HEK293 (cell line): ENCODE measurements at regions not wholly inside any gene's neighbourhood (a gene's known extent, or its start where the extent isn't known, plus 50 kb on each side); places are given as distances from the start of the nearest gene placed in this dataset.

Experiments used
- MYNN ChIP-seq: fragments of 450-650 bp; formaldehyde crosslinking; IDR thresholded peaks from 2 replicates; pipeline ENCODE4 v1.5.1; 2016; ENCODE audit warnings: missing biosample characterization, missing genetic modification characterization, borderline replicate concordance
- MZF1 ChIP-seq: fragments of 450-650 bp; formaldehyde crosslinking; IDR thresholded peaks from 2 replicates; pipeline ENCODE4 v1.5.1; 2017; ENCODE audit warnings: missing biosample characterization, missing genetic modification characterization, borderline replicate concordance
- SCRT1 ChIP-seq: fragments of 450-650 bp; formaldehyde crosslinking; IDR thresholded peaks from 2 replicates; pipeline ENCODE4 v1.5.1; 2016; ENCODE audit warnings: missing biosample characterization, missing genetic modification characterization, borderline replicate concordance
- SP2 ChIP-seq: fragments of 450-650 bp; formaldehyde crosslinking; IDR thresholded peaks from 2 replicates; pipeline ENCODE4 v1.5.1; 2016; ENCODE audit warnings: missing biosample characterization, missing genetic modification characterization
- ZFP41 ChIP-seq: fragments of 450-650 bp; formaldehyde crosslinking; IDR thresholded peaks from 2 replicates; pipeline ENCODE4 v1.5.1; 2016; ENCODE audit warnings: missing biosample characterization, missing genetic modification characterization, borderline replicate concordance
- ZNF292 ChIP-seq: fragments of 450-650 bp; formaldehyde crosslinking; IDR thresholded peaks from 2 replicates; pipeline ENCODE4 v1.5.1; 2016; ENCODE audit warnings: low read depth, missing biosample characterization, missing genetic modification characterization, borderline replicate concordance
- ZNF404 ChIP-seq: fragments of 450-650 bp; formaldehyde crosslinking; IDR thresholded peaks from 2 replicates; pipeline ENCODE4 v1.5.1; 2017; ENCODE audit warnings: missing biosample characterization, missing genetic modification characterization
- ZNF621 ChIP-seq: fragments of 450-650 bp; formaldehyde crosslinking; IDR thresholded peaks from 2 replicates; pipeline ENCODE4 v1.5.1; 2017; ENCODE audit warnings: missing biosample characterization, missing genetic modification characterization
- ZNF626 ChIP-seq: fragments of 450-650 bp; sonication (Bioruptor Pico); formaldehyde crosslinking; IDR thresholded peaks from 2 replicates; pipeline ENCODE4 v1.5.1; 2018; ENCODE audit warnings: missing biosample characterization, missing genetic modification characterization, inconsistent platforms
- ZNF670 ChIP-seq: fragments of 450-650 bp; formaldehyde crosslinking; IDR thresholded peaks from 2 replicates; pipeline ENCODE4 v1.5.1; 2016; ENCODE audit warnings: missing biosample characterization, missing genetic modification characterization, low read depth
- TF ChIP-seq, protein P1 (sequence below): fragments of 450-650 bp; formaldehyde crosslinking; IDR thresholded peaks from 2 replicates; pipeline ENCODE4 v1.5.1; 2016; ENCODE audit warnings: missing biosample characterization, missing genetic modification characterization
- TF ChIP-seq, protein P2 (sequence below): fragments of 450-650 bp; formaldehyde crosslinking; IDR thresholded peaks from 2 replicates; pipeline ENCODE4 v1.5.1; 2016; ENCODE audit warnings: missing biosample characterization, missing genetic modification characterization
- TF ChIP-seq, protein P3 (sequence below): fragments of 450-650 bp; formaldehyde crosslinking; IDR thresholded peaks from 2 replicates; pipeline ENCODE4 v1.5.1; 2016; ENCODE audit warnings: missing biosample characterization, missing genetic modification characterization

DNA sequence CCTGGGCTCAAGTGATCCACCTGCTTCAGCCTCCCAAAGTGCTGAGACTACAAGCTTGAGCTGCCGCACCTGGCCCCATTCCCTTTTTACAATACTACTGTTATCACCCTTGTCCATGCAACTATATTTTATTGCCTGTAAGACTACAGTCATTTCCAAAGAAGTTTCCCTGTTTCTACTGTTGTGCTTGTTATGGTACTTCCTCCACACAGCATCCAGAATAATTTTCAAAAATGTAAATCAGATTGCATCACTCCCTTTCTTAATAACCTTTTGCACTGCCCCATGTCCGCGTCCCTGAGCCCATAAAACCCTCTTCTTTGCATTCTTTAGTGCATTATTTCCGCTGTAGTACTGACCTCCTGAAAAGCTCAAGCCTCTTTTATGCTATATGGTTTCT, 128.9 kb upstream of the AKIRIN2 start:
- TF ChIP-seq ZNF626 (tag by site-specific recombination) (no peak), SCRT1 (tag by site-specific recombination) (no peak), MYNN (tag by site-specific recombination) (no peak), SP2 (no peak), MZF1 (tag by site-specific recombination) (no peak), ZNF404 (tag by site-specific recombination) (no peak), ZFP41 (tag by site-specific recombination) (no peak), ZNF621 (tag by site-specific recombination) (no peak), ZNF670 (no peak), ZNF292 (tag by site-specific recombination) (no peak)
- TF ChIP-seq, protein P1, sequence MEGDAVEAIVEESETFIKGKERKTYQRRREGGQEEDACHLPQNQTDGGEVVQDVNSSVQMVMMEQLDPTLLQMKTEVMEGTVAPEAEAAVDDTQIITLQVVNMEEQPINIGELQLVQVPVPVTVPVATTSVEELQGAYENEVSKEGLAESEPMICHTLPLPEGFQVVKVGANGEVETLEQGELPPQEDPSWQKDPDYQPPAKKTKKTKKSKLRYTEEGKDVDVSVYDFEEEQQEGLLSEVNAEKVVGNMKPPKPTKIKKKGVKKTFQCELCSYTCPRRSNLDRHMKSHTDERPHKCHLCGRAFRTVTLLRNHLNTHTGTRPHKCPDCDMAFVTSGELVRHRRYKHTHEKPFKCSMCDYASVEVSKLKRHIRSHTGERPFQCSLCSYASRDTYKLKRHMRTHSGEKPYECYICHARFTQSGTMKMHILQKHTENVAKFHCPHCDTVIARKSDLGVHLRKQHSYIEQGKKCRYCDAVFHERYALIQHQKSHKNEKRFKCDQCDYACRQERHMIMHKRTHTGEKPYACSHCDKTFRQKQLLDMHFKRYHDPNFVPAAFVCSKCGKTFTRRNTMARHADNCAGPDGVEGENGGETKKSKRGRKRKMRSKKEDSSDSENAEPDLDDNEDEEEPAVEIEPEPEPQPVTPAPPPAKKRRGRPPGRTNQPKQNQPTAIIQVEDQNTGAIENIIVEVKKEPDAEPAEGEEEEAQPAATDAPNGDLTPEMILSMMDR (tag by site-specific recombination) = no peak
- TF ChIP-seq, protein P2, sequence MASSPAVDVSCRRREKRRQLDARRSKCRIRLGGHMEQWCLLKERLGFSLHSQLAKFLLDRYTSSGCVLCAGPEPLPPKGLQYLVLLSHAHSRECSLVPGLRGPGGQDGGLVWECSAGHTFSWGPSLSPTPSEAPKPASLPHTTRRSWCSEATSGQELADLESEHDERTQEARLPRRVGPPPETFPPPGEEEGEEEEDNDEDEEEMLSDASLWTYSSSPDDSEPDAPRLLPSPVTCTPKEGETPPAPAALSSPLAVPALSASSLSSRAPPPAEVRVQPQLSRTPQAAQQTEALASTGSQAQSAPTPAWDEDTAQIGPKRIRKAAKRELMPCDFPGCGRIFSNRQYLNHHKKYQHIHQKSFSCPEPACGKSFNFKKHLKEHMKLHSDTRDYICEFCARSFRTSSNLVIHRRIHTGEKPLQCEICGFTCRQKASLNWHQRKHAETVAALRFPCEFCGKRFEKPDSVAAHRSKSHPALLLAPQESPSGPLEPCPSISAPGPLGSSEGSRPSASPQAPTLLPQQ (tag by site-specific recombination) = no peak
- TF ChIP-seq, protein P3, sequence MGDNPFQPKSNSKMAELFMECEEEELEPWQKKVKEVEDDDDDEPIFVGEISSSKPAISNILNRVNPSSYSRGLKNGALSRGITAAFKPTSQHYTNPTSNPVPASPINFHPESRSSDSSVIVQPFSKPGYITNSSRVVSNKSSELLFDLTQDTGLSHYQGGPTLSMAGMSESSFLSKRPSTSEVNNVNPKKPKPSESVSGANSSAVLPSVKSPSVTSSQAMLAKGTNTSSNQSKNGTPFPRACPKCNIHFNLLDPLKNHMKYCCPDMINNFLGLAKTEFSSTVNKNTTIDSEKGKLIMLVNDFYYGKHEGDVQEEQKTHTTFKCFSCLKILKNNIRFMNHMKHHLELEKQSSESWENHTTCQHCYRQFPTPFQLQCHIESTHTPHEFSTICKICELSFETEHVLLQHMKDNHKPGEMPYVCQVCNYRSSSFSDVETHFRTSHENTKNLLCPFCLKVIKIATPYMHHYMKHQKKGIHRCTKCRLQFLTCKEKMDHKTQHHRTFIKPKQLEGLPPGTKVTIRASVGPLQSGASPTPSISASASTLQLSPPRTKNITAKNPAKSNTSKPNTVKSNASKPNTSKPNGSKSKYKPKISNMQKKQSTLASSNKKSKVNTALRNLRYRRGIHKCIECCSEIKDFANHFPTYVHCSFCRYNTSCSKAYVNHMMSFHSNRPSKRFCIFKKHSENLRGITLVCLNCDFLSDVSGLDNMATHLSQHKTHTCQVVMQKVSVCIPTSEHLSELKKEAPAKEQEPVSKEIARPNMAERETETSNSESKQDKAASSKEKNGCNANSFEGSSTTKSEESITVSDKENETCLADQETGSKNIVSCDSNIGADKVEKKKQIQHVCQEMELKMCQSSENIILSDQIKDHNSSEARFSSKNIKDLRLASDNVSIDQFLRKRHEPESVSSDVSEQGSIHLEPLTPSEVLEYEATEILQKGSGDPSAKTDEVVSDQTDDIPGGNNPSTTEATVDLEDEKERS (tag by site-specific recombination) = no peak
